IMR-90 (cell line): ENCODE measurements at regions not wholly inside any gene's neighbourhood (a gene's known extent, or its start where the extent isn't known, plus 50 kb on each side); places are given as distances from the start of the nearest gene placed in this dataset.

Source experiments
- ATAC-seq: fragments of 200-7000 bp; cut with Tn5 transposase; 2 replicates; pipeline ENCODE4 v1.9.1; 2020; ENCODE audit warnings: low read depth, mild to moderate bottlenecking, moderate library complexity
- BruUV-seq: library from RNA; stranded (reverse); fragments of 400-500 nt; replicated peaks from 2 replicates; lab custom pipeline; 2021; lab: Mats Ljungman, UMichigan
- CTCF ChIA-PET: fragments of 300-600 bp; formaldehyde crosslinking; extraction: SDS; loops from one replicate; lab custom pipeline; 2021; ENCODE audit warnings: antibody characterized with exemption; lab: Yijun Ruan, JAX
- POLR2A ChIA-PET: fragments of 300-600 bp; sonication (Branson Sonifier 250); formaldehyde crosslinking; loops from one replicate; lab custom pipeline; 2022; ENCODE audit warnings: antibody characterized with exemption; ENCODE audit not compliant: unreplicated experiment; lab: Charles Lee
- DNase-seq: peaks from one replicate; pipeline ENCODE4 v3.0.0; 2013
- H2AFZ ChIP-seq: replicated peaks from 2 replicates; pipeline ENCODE3; 2013; ENCODE audit warnings: low read length, mild to moderate bottlenecking; ENCODE audit not compliant: poor library complexity
- H2AK5ac ChIP-seq: 2 replicates; pipeline ENCODE4 v1.6.1; 2013; ENCODE audit warnings: low read depth, low read length, inconsistent platforms
- H2AK9ac ChIP-seq: replicated peaks from 2 replicates; pipeline ENCODE3; 2013; ENCODE audit warnings: mild to moderate bottlenecking, low read depth, low read length, moderate library complexity; ENCODE audit not compliant: poor library complexity
- H2BK120ac ChIP-seq: 2 replicates; pipeline ENCODE4 v1.6.1; 2013; ENCODE audit warnings: low read depth, low read length, inconsistent platforms
- H2BK15ac ChIP-seq: 3 replicates; pipeline ENCODE4 v1.6.1; 2013; ENCODE audit warnings: low read depth, low read length, inconsistent platforms
- H2BK20ac ChIP-seq: 2 replicates; pipeline ENCODE4 v1.6.1; 2013; ENCODE audit warnings: low read depth, mild to moderate bottlenecking, inconsistent platforms, low read length, moderate library complexity
- H2BK5ac ChIP-seq: 2 replicates; pipeline ENCODE4 v1.6.1; 2013; ENCODE audit warnings: mild to moderate bottlenecking, low read depth, low read length, inconsistent platforms; ENCODE audit not compliant: poor library complexity, severe bottlenecking
- H3K14ac ChIP-seq: replicated peaks from 2 replicates; pipeline ENCODE4 v1.6.1; 2013; ENCODE audit warnings: low read depth, low read length, inconsistent platforms
- H3K18ac ChIP-seq: 2 replicates; pipeline ENCODE4 v1.6.1; 2013; ENCODE audit warnings: low read depth, low read length, control low read depth
- H3K23ac ChIP-seq: 2 replicates; pipeline ENCODE4 v1.6.1; 2013; ENCODE audit warnings: low read depth, low read length, inconsistent platforms
- H3K27ac ChIP-seq: 2 replicates; pipeline ENCODE4 v1.5.1; 2013; ENCODE audit warnings: mild to moderate bottlenecking, control low read depth, low read length; ENCODE audit not compliant: insufficient read depth
- H3K27me3 ChIP-seq: 2 replicates; pipeline ENCODE4 v1.6.1; 2013; ENCODE audit warnings: low read length; ENCODE audit not compliant: control insufficient read depth, insufficient read depth
- H3K36me3 ChIP-seq: 2 replicates; pipeline ENCODE4 v1.6.1; 2013; ENCODE audit warnings: low read length, mixed read lengths; ENCODE audit not compliant: control insufficient read depth, insufficient read depth
- H3K4ac ChIP-seq: 2 replicates; pipeline ENCODE4 v1.6.1; 2013; ENCODE audit warnings: low read depth, low read length, inconsistent platforms
- H3K4me1 ChIP-seq: 2 replicates; pipeline ENCODE4 v1.6.1; 2013; ENCODE audit warnings: low read length, mixed read lengths; ENCODE audit not compliant: control insufficient read depth, insufficient read depth
- H3K4me2 ChIP-seq: 2 replicates; pipeline ENCODE4 v1.6.1; 2013; ENCODE audit warnings: low read depth, mild to moderate bottlenecking, control low read depth, low read length, moderate library complexity
- H3K4me3 ChIP-seq: 2 replicates; pipeline ENCODE4 v1.5.1; 2013; ENCODE audit warnings: low read depth, mild to moderate bottlenecking, control low read depth, low read length, moderate library complexity; ENCODE audit not compliant: insufficient read depth
- H3K56ac ChIP-seq: 2 replicates; pipeline ENCODE4 v1.6.1; 2013; ENCODE audit warnings: low read length, inconsistent platforms; ENCODE audit not compliant: insufficient read depth; ENCODE audit errors: extremely low read depth
- H3K79me1 ChIP-seq, 2 experiments: 2 replicates each; pipeline ENCODE4 v1.6.1; 2013; ENCODE audit warnings: low read length in 2 of 2, inconsistent platforms in 1 of 2, low read depth in 1 of 2
- H3K9ac ChIP-seq: 2 replicates; pipeline ENCODE4 v1.6.1; 2013; ENCODE audit warnings: low read depth, low read length, control low read depth
- H3K9me1 ChIP-seq: 2 replicates; pipeline ENCODE4 v1.6.1; 2013; ENCODE audit warnings: low read length, inconsistent platforms; ENCODE audit not compliant: insufficient read depth
- H3K9me3 ChIP-seq: 2 replicates; pipeline ENCODE4 v1.6.1; 2013; ENCODE audit warnings: low read length; ENCODE audit not compliant: control insufficient read depth, insufficient read depth
- H4K20me1 ChIP-seq: 2 replicates; pipeline ENCODE4 v1.6.1; 2013; ENCODE audit warnings: low read length, inconsistent platforms; ENCODE audit not compliant: insufficient read depth
- H4K5ac ChIP-seq: 2 replicates; pipeline ENCODE4 v1.6.1; 2013; ENCODE audit warnings: mild to moderate bottlenecking, low read depth, low read length, control low read depth
- H4K8ac ChIP-seq, 2 experiments: 2 replicates each; pipeline ENCODE4 v1.6.1; 2013; ENCODE audit warnings: low read depth in 2 of 2, low read length in 2 of 2, control low read depth in 1 of 2, inconsistent platforms in 1 of 2
- H4K91ac ChIP-seq: 2 replicates; pipeline ENCODE4 v1.6.1; 2013; ENCODE audit warnings: low read depth, low read length, inconsistent platforms; ENCODE audit not compliant: insufficient read depth
- BHLHE40 ChIP-seq: fragments of 150-350 bp; IDR thresholded peaks from 2 replicates; pipeline ENCODE4 v1.6.1; 2016; ENCODE audit warnings: mild to moderate bottlenecking, low read depth, low read length
- CEBPB ChIP-seq: IDR thresholded peaks from 2 replicates; pipeline ENCODE4 v1.6.1; 2012; ENCODE audit warnings: low read depth, low read length, improper control_type of control experiment
- CHD1 ChIP-seq: IDR thresholded peaks from 2 replicates; pipeline ENCODE4 v1.6.1; 2012; ENCODE audit warnings: low read depth, low read length, improper control_type of control experiment
- CTCF ChIP-seq: conservative IDR thresholded peaks from 2 replicates; pipeline ENCODE4 v1.5.1; 2012; ENCODE audit warnings: mild to moderate bottlenecking, low read depth, low read length, improper control_type of control experiment
- ELK1 ChIP-seq: fragments of 150-350 bp; IDR thresholded peaks from 2 replicates; pipeline ENCODE4 v1.6.1; 2016; ENCODE audit warnings: low read depth, mild to moderate bottlenecking, low read length, moderate library complexity, borderline replicate concordance
- MAZ ChIP-seq: IDR thresholded peaks from 2 replicates; pipeline ENCODE4 v1.6.1; 2012; ENCODE audit warnings: low read depth, mild to moderate bottlenecking, low read length, improper control_type of control experiment, moderate library complexity, borderline replicate concordance
- MXI1 ChIP-seq: IDR thresholded peaks from 2 replicates; pipeline ENCODE4 v1.6.1; 2012; ENCODE audit warnings: low read depth, mild to moderate bottlenecking, low read length, moderate library complexity, borderline replicate concordance
- POLR2A ChIP-seq: IDR thresholded peaks from 2 replicates; pipeline ENCODE4 v1.6.1; 2012; ENCODE audit warnings: mild to moderate bottlenecking, low read depth, low read length
- RCOR1 ChIP-seq: IDR thresholded peaks from 2 replicates; pipeline ENCODE4 v1.6.1; 2012; ENCODE audit warnings: mild to moderate bottlenecking, low read length, improper control_type of control experiment; ENCODE audit not compliant: insufficient replicate concordance
- USF2 ChIP-seq: fragments of 150-350 bp; IDR thresholded peaks from 2 replicates; pipeline ENCODE4 v1.6.1; 2017; ENCODE audit warnings: mild to moderate bottlenecking, antibody characterized with exemption, low read length, low read depth
- WGBS, 2 experiments: methylation state at CpG; one replicate each; pipeline versions ENCODE4 v1.1.5 to v1.1.7; 2013; ENCODE audit warnings: missing lambda C conversion rate in 2 of 2; ENCODE audit not compliant: insufficient read length in 1 of 2; ENCODE audit errors: extremely low coverage in 2 of 2; 5-methylcytosine and 5-hydroxymethylcytosine counted together
- dilution Hi-C: fragments of 300-500 bp; cut with HindIII; formaldehyde crosslinking; loops from one replicate; pipeline ENCODE4 v1.14.3; 2018; ENCODE audit warnings: low sequenced_read_pairs; ENCODE audit not compliant: unreplicated experiment
- in situ Hi-C: fragments of 300-500 bp; cut with MboI; formaldehyde crosslinking; loops from 3 replicates; pipeline ENCODE4 v1.14.3; 2019; ENCODE audit warnings: low sequenced_read_pairs, inconsistent platforms, mixed read lengths
- intact Hi-C: fragments of 100-400 bp; cut with micrococcal nuclease; formaldehyde crosslinking; loops from 2 replicates; pipeline ENCODE4 v1.10.0; 2022

GRCh38 chr1:226466296-226466695, 58.4 kb upstream of the PARP1 start:
- no peak overlapping the region for H3K14ac ChIP-seq
- intact Hi-C loops: no loop called here
- WGBS, 2 experiments: no CpG with 5 or more reads among the region's 5 CpGs
- no peaks in the 10 kb centered on the region for H3K9me1 ChIP-seq
- DNase-seq (no peak), ATAC-seq (no peak)
- no peak overlapping the region for H4K91ac ChIP-seq
- H2BK20ac ChIP-seq: no peak overlapping the region
- no peaks in the 10 kb centered on the region for H3K4me1 ChIP-seq
- H2BK120ac ChIP-seq: no peak overlapping the region
- no peak overlapping the region for H3K9ac ChIP-seq
- dilution Hi-C loops: no loop called here
- no peak overlapping the region for H2BK15ac ChIP-seq
- H2AFZ ChIP-seq: no peak overlapping the region
- ChIA-PET POLR2A (no interaction called here), CTCF (no interaction called here)
- no TSS peak for BruUV-seq
- no peak overlapping the region for H3K4me2 ChIP-seq
- no peak overlapping the region for H3K27ac ChIP-seq
- no peak overlapping the region for H2BK5ac ChIP-seq
- no peaks in the 10 kb centered on the region for H3K36me3 ChIP-seq
- H2AK5ac ChIP-seq: no peak overlapping the region
- no peaks in the 10 kb centered on the region for H4K20me1 ChIP-seq
- H2AK9ac ChIP-seq: no peak overlapping the region
- H3K23ac ChIP-seq: no peak overlapping the region
- H3K4ac ChIP-seq: no peak overlapping the region
- TF ChIP-seq MXI1: no peak
- TF ChIP-seq USF2: no peak
- TF ChIP-seq ELK1: no peak
- no peak for TF ChIP-seq CTCF
- no peak for TF ChIP-seq BHLHE40
- TF ChIP-seq POLR2A: no peak
- no peak for TF ChIP-seq CHD1
- no peak for TF ChIP-seq CEBPB
- TF ChIP-seq MAZ: no peak
- TF ChIP-seq RCOR1: no peak
- H3K79me1 ChIP-seq: no peaks in the 10 kb centered on the region
- no peak overlapping the region for H3K4me3 ChIP-seq
- H4K5ac ChIP-seq: no peak overlapping the region
- H3K18ac ChIP-seq: no peak overlapping the region
- in situ Hi-C loops: no loop called here
- H3K27me3 ChIP-seq: peaks cover 4% of the 10 kb centered on the region; the same call in 1 of the 2 replicates
- H3K9me3 ChIP-seq: peaks cover 8% of the 10 kb centered on the region
- H4K8ac ChIP-seq: no peak overlapping the region
- no peak overlapping the region for H3K56ac ChIP-seq
